Astrocyte (in vitro differentiated cells and primary cell): ENCODE measurements at regions not wholly inside any gene's neighbourhood (a gene's known extent, or its start where the extent isn't known, plus 50 kb on each side); places are given as distances from the start of the nearest gene placed in this dataset.

Experiments used
- DNase-seq: peaks from one replicate; pipeline ENCODE4 v3.0.0-alpha.2; 2010; ENCODE audit warnings: low read depth
- FAIRE-seq: peaks from 2 replicates; lab custom pipeline; 2011; peaks lifted over from hg19 to GRCh38; lab: Jason Lieb, UNC
- H2AFZ ChIP-seq: 2 replicates; pipeline ENCODE4 v1.6.0; 2012; ENCODE audit warnings: low read depth, low read length, inconsistent platforms
- H3K27ac ChIP-seq: 2 replicates; pipeline ENCODE4 v1.5.1; 2011; ENCODE audit warnings: low read depth, low read length, inconsistent platforms
- H3K27me3 ChIP-seq: 2 replicates; pipeline ENCODE4 v1.6.0; 2011; ENCODE audit warnings: low read length, inconsistent platforms; ENCODE audit not compliant: insufficient read depth
- H3K36me3 ChIP-seq: 2 replicates; pipeline ENCODE4 v1.5.1; 2011; ENCODE audit warnings: low read length, inconsistent platforms; ENCODE audit not compliant: insufficient read depth
- H3K4me1 ChIP-seq: 2 replicates; pipeline ENCODE4 v1.5.1; 2011; ENCODE audit warnings: low read length, inconsistent platforms; ENCODE audit not compliant: insufficient read depth
- H3K4me2 ChIP-seq: 2 replicates; pipeline ENCODE4 v1.6.0; 2012; ENCODE audit warnings: low read length, inconsistent platforms
- H3K4me3 ChIP-seq: 2 replicates; pipeline ENCODE4 v1.5.1; 2011; ENCODE audit warnings: low read depth, mild to moderate bottlenecking, low read length, inconsistent platforms; ENCODE audit not compliant: insufficient read depth
- H3K79me2 ChIP-seq: 2 replicates; pipeline ENCODE4 v1.6.0; 2012; ENCODE audit warnings: mild to moderate bottlenecking, low read length, inconsistent platforms; ENCODE audit not compliant: insufficient read depth
- H3K9ac ChIP-seq: 2 replicates; pipeline ENCODE4 v1.6.0; 2012; ENCODE audit warnings: mild to moderate bottlenecking, low read length, inconsistent platforms
- H3K9me3 ChIP-seq: 2 replicates; pipeline ENCODE4 v1.5.1; 2012; ENCODE audit warnings: low read depth, mild to moderate bottlenecking, low read length, inconsistent platforms; ENCODE audit not compliant: insufficient read depth
- H4K20me1 ChIP-seq: 2 replicates; pipeline ENCODE4 v1.6.0; 2012; ENCODE audit warnings: low read length, inconsistent platforms; ENCODE audit not compliant: insufficient read depth
- H3K27ac Mint-ChIP-seq: one replicate; pipeline ENCODE4 v1.8.0; 2021; ENCODE audit warnings: mild to moderate bottlenecking, mixed read lengths; ENCODE audit not compliant: unreplicated experiment
- H3K27me3 Mint-ChIP-seq: one replicate; pipeline ENCODE4 v1.8.0; 2021; ENCODE audit warnings: low read depth, mixed read lengths; ENCODE audit not compliant: unreplicated experiment
- H3K36me3 Mint-ChIP-seq: one replicate; pipeline ENCODE4 v1.8.0; 2021; ENCODE audit warnings: low read depth, mixed read lengths; ENCODE audit not compliant: unreplicated experiment
- H3K4me1 Mint-ChIP-seq: one replicate; pipeline ENCODE4 v1.8.0; 2021; ENCODE audit warnings: low read depth, mixed read lengths; ENCODE audit not compliant: unreplicated experiment
- H3K4me3 Mint-ChIP-seq: one replicate; pipeline ENCODE4 v1.8.0; 2021; ENCODE audit warnings: mild to moderate bottlenecking, moderate library complexity, mixed read lengths; ENCODE audit not compliant: unreplicated experiment
- H3K9me3 Mint-ChIP-seq: one replicate; pipeline ENCODE4 v1.8.0; 2021; ENCODE audit warnings: mild to moderate bottlenecking, mixed read lengths; ENCODE audit not compliant: unreplicated experiment
- CTCF ChIP-seq: IDR thresholded peaks from 2 replicates; pipeline ENCODE4 v1.5.1; 2011; ENCODE audit warnings: low read depth, mild to moderate bottlenecking, inconsistent platforms, low read length, moderate library complexity; ENCODE audit not compliant: insufficient read depth
- EZH2 ChIP-seq: IDR thresholded peaks from 2 replicates; pipeline ENCODE4 v1.6.1; 2012; ENCODE audit warnings: mild to moderate bottlenecking, low read length, inconsistent platforms; ENCODE audit not compliant: insufficient read depth

- TF ChIP-seq CTCF (no peak), EZH2 (no peak)
- Histone ChIP-seq H3K79me2 (no peaks in the 10 kb centered on the region), H4K20me1 (no peaks in the 10 kb centered on the region), H3K4me3 (no peak overlapping the region), H3K4me1 (no peaks in the 10 kb centered on the region), H3K9ac (no peak overlapping the region), H3K4me2 (no peak overlapping the region), H3K36me3 (no peaks in the 10 kb centered on the region), H3K9me3 (no peaks in the 10 kb centered on the region), H2AFZ (no peak overlapping the region), H3K27ac (no peak overlapping the region), H3K27me3 (no peaks in the 10 kb centered on the region)
- Mint-ChIP-seq H3K9me3 (no peaks in the 10 kb centered on the region), H3K4me3 (no peak overlapping the region), H3K27ac (no peak overlapping the region), H3K27me3 (no peaks in the 10 kb centered on the region), H3K36me3 (no peaks in the 10 kb centered on the region), H3K4me1 (peaks cover 12% of the 10 kb centered on the region)
- DNase-seq: no peak
- FAIRE-seq: peak; percentile 55
Measured at GRCh38 chrX:110512341-110512740, 153.7 kb downstream of the RTL9 start.

GRCh38 chrX:110514509-110514908 lies 155.9 kb downstream of the RTL9 start:
- FAIRE-seq (peak; percentile 89), DNase-seq (no peak)
- Mint-ChIP-seq H3K9me3 (no peaks in the 10 kb centered on the region), H3K27ac (no peak overlapping the region), H3K36me3 (no peaks in the 10 kb centered on the region), H3K4me3 (no peak overlapping the region), H3K27me3 (no peaks in the 10 kb centered on the region), H3K4me1 (peaks cover 6% of the 10 kb centered on the region)
- Histone ChIP-seq H3K36me3 (no peaks in the 10 kb centered on the region), H3K4me1 (no peaks in the 10 kb centered on the region), H3K4me3 (no peak overlapping the region), H4K20me1 (no peaks in the 10 kb centered on the region), H3K4me2 (no peak overlapping the region), H3K27ac (no peak overlapping the region), H2AFZ (no peak overlapping the region), H3K27me3 (no peaks in the 10 kb centered on the region), H3K9me3 (no peaks in the 10 kb centered on the region), H3K9ac (no peak overlapping the region), H3K79me2 (no peaks in the 10 kb centered on the region)
- TF ChIP-seq EZH2 (no peak), CTCF (no peak)

- Histone ChIP-seq H3K27me3 (no peaks in the 10 kb centered on the region), H3K9ac (no peak overlapping the region), H3K36me3 (no peaks in the 10 kb centered on the region), H3K4me2 (no peak overlapping the region), H2AFZ (no peak overlapping the region), H3K27ac (no peak overlapping the region), H3K79me2 (no peaks in the 10 kb centered on the region), H4K20me1 (no peaks in the 10 kb centered on the region), H3K4me1 (no peaks in the 10 kb centered on the region), H3K4me3 (no peak overlapping the region), H3K9me3 (no peaks in the 10 kb centered on the region)
- peak; percentile 9 for FAIRE-seq
- no peaks in the 10 kb centered on the region for H3K36me3 Mint-ChIP-seq
- no peaks in the 10 kb centered on the region for H3K4me1 Mint-ChIP-seq
- no peak for TF ChIP-seq EZH2
- no peak for TF ChIP-seq CTCF
- no peaks in the 10 kb centered on the region for H3K27me3 Mint-ChIP-seq
- H3K4me3 Mint-ChIP-seq: no peak overlapping the region
- H3K9me3 Mint-ChIP-seq: no peaks in the 10 kb centered on the region
- H3K27ac Mint-ChIP-seq: no peak overlapping the region
- DNase-seq: no peak
Measured at GRCh38 chrX:110519501-110519900, 160.9 kb downstream of the RTL9 start.
